NCI-H526 (cell line): ENCODE measurements at regions not wholly inside any gene's neighbourhood (a gene's known extent, or its start where the extent isn't known, plus 50 kb on each side); places are given as distances from the start of the nearest gene placed in this dataset.
A peak's percentile ranks its signal among the peaks of the same experiment; 100 is the strongest.
"Not testable (repeated sequence)": the region's sequence is repeated elsewhere in the genome, so short reads cannot be mapped to it uniquely, and the experiment has no call there.

ENCODE experiments used
- DNase-seq, 2 experiments: peaks; one replicate each; lab custom pipeline; 2025; lab: John Stamatoyannopoulos, UW

GRCh38 chr17:22138861-22139469 lies 446.6 kb downstream of the KCNJ18 start:
- no peak for DNase-seq

- DNase-seq: peak; percentile 83 to 87
These were observed 449.8 kb downstream of the KCNJ18 start for GRCh38 chr17:22142091-22142490.

- DNase-seq: no peak
These were observed 453.4 kb downstream of the KCNJ18 start for GRCh38 chr17:22145605-22146178.

- DNase-seq: no peak
These were observed 466.0 kb downstream of the KCNJ18 start for GRCh38 chr17:22158364-22158763.

GRCh38 chr17:22161376-22161775 lies 469.1 kb downstream of the KCNJ18 start:
- no peak for DNase-seq

- DNase-seq: peak; percentile 33 to 63
These were observed 479.3 kb downstream of the KCNJ18 start for GRCh38 chr17:22171631-22172030.

- DNase-seq: no peak
These were observed 500.8 kb downstream of the KCNJ18 start for GRCh38 chr17:22193113-22193512.

- DNase-seq: not testable (repeated sequence)
These were observed 507.9 kb downstream of the KCNJ18 start for GRCh38 chr17:22200187-22200586.

GRCh38 chr17:22202702-22203101 lies 510.4 kb downstream of the KCNJ18 start:
- DNase-seq: no peak

- no peak for DNase-seq
These were observed 510.9 kb downstream of the KCNJ18 start for GRCh38 chr17:22203208-22203715.

- not testable (repeated sequence) for DNase-seq
These were observed 511.8 kb downstream of the KCNJ18 start for GRCh38 chr17:22204076-22204475.

GRCh38 chr17:22210212-22210611 lies 517.9 kb downstream of the KCNJ18 start:
- DNase-seq: not testable (repeated sequence)

- not testable (repeated sequence) for DNase-seq
These were observed 520.8 kb downstream of the KCNJ18 start for GRCh38 chr17:22213169-22213568.

- no peak for DNase-seq
These were observed 524.8 kb downstream of the KCNJ18 start for GRCh38 chr17:22217135-22217534.

- no peak for DNase-seq
These were observed 529.0 kb downstream of the KCNJ18 start for GRCh38 chr17:22221344-22221743.

GRCh38 chr17:22226477-22226876 lies 534.2 kb downstream of the KCNJ18 start:
- not testable (repeated sequence) for DNase-seq

GRCh38 chr17:22226932-22227331 lies 534.6 kb downstream of the KCNJ18 start:
- not testable (repeated sequence) for DNase-seq

- not testable (repeated sequence) for DNase-seq
These were observed 535.6 kb downstream of the KCNJ18 start for GRCh38 chr17:22227699-22228553.

- not testable (repeated sequence) for DNase-seq
These were observed 537.5 kb downstream of the KCNJ18 start for GRCh38 chr17:22229821-22230220.

- no peak for DNase-seq
These were observed 541.1 kb downstream of the KCNJ18 start for GRCh38 chr17:22233382-22233781.

- DNase-seq: no peak
These were observed 550.1 kb downstream of the KCNJ18 start for GRCh38 chr17:22242472-22242871.

GRCh38 chr17:22251498-22251897 lies 559.2 kb downstream of the KCNJ18 start:
- DNase-seq: no peak

GRCh38 chr17:22253007-22253406 lies 560.7 kb downstream of the KCNJ18 start:
- DNase-seq: no peak
